ENCODE measurements at regions not wholly inside any gene's neighbourhood (a gene's known extent, or its start where the extent isn't known, plus 50 kb on each side); places are given as distances from the start of the nearest gene placed in this dataset.

GRCh38 chr9:95755421-95755730, 120.1 kb upstream of the ERCC6L2 start:
- no peak for DNase-seq

- DNase-seq = no peak
Observed at GRCh38 chr9:95754533-95755420, 120.7 kb upstream of the ERCC6L2 start.

- peak; percentile 34 for DNase-seq
Observed at GRCh38 chr9:95753762-95754465, 121.6 kb upstream of the ERCC6L2 start.

- DNase-seq = no peak
Observed at GRCh38 chr9:95752129-95752731, 123.3 kb upstream of the ERCC6L2 start.

GRCh38 chr9:95751520-95751790, 124.0 kb upstream of the ERCC6L2 start:
- DNase-seq = no peak

- DNase-seq = no peak
Observed at GRCh38 chr9:95750725-95751519, 124.6 kb upstream of the ERCC6L2 start.

GRCh38 chr9:95749493-95749892, 126.0 kb upstream of the ERCC6L2 start:
- no peak for DNase-seq

GRCh38 chr9:95746408-95747180, 128.9 kb upstream of the ERCC6L2 start:
- DNase-seq = no peak

GRCh38 chr9:95742821-95743220, 132.7 kb upstream of the ERCC6L2 start:
- DNase-seq = no peak

GRCh38 chr9:95741631-95742030, 133.9 kb upstream of the ERCC6L2 start:
- DNase-seq = no peak

- no peak for DNase-seq
Observed at GRCh38 chr9:95740217-95741004, 135.1 kb upstream of the ERCC6L2 start.

GRCh38 chr9:95738438-95738837, 137.1 kb upstream of the ERCC6L2 start:
- DNase-seq = no peak

- no peak for DNase-seq
Observed at GRCh38 chr9:95736891-95737522, 138.5 kb upstream of the ERCC6L2 start.

GRCh38 chr9:95736370-95736769, 139.1 kb upstream of the ERCC6L2 start:
- DNase-seq = no peak

GRCh38 chr9:95735701-95736100, 139.8 kb upstream of the ERCC6L2 start:
- no peak for DNase-seq

- no peak for DNase-seq
Observed at GRCh38 chr9:95733741-95734666, 141.5 kb upstream of the ERCC6L2 start.

GRCh38 chr9:95732802-95733688, 142.4 kb upstream of the ERCC6L2 start:
- no peak for DNase-seq

GRCh38 chr9:95731876-95732275, 143.6 kb upstream of the ERCC6L2 start:
- no peak for DNase-seq

Measured in NCI-H2227 treated with DMSO at 0.1 percent for 48 hours (cell line).